ENCODE measurements at regions not wholly inside any gene's neighbourhood (a gene's known extent, or its start where the extent isn't known, plus 50 kb on each side); places are given as distances from the start of the nearest gene placed in this dataset.
"Not testable (repeated sequence)": the region's sequence is repeated elsewhere in the genome, so short reads cannot be mapped to it uniquely, and the experiment has no call there.

DNA sequence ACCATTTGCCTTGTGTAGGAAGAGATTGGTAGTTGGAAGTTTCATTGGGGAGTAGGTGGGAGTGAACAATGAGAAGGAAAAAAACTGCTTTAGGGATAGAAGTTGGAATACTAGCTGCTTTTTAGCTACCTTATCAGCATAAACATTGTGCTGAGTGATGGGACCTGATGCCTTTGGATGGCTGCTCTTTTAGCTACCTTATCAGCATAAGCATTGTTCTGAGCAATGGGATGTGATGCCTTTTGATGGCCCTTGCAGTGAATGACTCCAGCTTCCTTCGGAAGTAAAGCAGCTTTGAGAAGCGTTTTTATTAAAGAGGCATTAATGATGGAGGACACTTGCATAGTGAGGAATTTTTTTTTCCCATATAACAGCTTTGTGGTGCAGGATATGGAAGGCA lies 168.2 kb upstream of the NLGN4Y start:
- no peak for DNase-seq

DNA sequence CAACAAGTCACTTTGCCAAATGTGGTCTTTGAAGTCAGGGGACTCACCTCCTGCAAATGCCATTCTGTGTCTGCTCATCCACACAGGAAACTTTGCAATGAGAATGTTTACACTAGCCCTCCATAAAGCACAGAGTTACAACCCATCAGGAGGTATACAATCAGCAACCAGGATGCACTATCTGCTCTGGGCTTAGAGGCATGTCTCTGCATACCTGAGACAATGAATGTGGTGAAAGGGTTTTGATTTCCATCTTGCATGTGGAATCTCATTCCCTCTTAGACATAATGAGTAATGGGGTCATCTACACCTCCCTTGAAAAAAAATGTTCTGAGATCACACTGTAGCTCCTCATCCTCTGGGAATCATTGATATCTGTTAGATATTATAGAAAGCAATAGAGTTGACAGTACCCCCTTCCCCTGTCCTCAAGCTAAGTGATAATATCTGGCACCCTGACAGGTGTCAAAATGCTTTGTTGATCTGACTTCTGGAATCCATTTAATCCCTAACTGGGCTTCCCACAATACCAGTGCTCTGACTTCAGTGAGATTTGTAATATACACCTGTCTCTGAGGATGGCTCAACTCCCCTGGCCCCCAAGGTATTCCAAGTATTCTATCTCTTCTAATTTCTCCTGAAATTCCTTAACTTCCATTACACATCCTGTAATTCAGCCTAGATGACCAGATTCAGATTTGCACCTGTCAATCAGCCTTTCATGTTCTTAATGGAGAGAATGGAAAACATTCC lies 163.4 kb upstream of the NLGN4Y start:
- DNase-seq, result no peak

DNA sequence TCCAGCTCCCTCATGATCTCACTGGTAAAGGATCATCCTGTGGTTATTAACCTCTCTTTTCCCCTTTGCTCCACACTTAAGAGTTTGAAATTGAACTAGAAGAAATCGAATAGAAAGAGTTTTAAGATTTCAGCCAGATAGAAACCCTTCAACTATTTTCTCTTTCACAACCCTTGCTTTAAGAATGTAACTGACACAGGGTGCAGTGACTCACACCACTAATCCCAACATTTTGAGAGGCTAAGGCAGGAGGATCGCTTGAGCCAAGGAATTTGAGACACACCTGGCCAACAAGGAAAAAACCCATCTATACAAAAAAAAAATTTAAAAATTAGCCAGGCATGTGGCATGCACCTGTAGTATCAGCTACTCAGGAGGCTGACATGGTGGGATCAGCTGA lies 150.7 kb upstream of the NLGN4Y start:
- DNase-seq, result no peak

DNA sequence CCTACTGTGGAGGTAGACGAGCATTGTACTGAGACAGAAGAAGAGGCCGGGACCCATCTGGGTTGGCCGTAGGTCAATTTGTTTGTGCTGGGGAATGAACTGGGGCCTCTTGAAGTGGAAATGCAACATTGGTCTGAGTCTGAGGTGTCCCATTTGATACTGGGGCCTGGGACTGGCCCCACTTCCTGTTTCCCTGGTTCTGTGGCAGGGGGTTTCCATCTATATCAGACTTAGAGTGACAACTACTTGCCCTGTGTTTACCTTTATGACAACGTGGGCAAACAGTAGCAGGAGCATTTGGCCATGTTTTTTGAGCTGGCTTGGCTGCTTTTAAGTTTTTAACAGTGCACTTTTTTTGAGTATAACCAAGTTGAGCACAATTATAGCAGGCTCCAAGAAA lies 146.1 kb upstream of the NLGN4Y start:
- no peak for DNase-seq

DNA sequence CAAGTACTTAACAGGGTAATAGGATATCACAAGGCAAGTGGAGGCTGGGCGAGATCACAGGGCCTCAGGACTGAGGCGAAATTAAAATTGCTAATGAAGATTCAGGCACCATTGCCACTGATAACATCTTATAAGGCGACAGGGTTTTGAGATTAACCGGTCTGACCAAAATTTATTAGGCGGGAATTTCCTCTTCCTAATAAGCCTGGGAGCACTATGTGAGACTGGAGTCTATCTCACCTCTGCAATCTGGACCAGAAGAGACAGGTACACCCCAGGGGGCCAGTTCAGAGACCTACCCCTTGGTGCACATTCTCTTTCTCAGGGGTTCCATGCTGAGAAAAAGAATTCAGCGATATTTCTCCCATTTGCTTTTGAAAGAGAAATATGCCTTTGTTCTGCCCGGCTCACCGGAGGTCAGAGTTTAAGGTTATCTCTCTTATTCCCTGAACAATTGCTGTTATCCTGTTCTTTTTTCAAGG lies 113.7 kb upstream of the NLGN4Y start:
- not testable (repeated sequence) for DNase-seq

DNA sequence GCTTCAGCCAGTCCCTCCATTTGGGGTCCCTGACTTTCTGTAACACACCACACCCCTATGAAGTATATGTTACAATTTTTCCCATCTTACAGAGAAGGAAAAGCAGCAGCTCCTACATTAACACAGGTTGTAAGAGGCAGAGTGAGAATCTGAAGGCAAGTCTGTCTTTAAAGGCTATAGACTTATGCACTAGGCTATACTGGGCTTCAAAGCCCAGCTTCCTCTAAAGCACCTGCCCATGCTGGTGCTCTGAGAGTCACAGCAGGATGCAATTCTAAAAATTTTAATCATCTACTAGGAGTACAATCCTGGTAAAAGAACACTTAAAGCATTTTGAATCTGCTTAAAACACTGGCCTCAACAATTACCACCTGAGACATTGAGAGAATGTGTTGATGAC lies 113.0 kb upstream of the NLGN4Y start:
- DNase-seq, result no peak

DNA sequence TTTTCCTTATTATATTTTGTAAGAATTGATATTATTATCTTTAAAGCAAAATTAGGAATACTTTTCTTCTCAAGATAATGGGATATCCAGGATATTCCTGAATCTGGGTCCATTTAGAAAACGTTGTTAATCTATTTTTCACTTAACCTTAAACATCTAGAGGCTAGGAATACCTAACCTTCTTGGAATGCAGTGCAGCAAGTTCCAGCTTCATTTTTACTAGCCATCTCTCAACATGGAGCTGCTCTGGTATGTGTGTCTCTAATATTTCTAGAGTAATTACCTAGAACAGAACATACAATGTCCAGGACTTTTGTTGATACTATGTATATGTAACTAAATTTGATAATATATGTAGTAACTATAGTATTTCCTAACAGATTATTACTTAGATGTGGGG lies 87.8 kb upstream of the NLGN4Y start:
- no peak for DNase-seq

DNA sequence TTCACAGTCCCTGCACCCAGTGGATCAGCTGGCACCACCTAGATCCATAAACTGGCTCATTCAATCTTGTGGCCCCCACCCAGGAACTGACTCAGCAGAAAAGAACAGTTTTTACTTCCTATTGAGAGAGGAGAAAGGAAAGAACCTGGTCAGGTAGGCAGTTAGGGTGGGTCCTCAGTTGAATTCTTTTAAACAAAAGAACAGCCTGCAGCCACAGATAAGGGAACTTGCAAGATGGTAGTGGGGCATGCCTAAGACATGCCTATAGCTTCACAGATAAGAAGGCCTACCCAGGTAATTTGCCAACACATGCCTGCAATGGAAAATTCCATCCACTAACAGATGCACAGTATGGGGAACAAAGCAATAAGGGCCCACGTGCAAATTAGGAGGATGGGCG lies 86.7 kb upstream of the NLGN4Y start:
- DNase-seq, result no peak

DNA sequence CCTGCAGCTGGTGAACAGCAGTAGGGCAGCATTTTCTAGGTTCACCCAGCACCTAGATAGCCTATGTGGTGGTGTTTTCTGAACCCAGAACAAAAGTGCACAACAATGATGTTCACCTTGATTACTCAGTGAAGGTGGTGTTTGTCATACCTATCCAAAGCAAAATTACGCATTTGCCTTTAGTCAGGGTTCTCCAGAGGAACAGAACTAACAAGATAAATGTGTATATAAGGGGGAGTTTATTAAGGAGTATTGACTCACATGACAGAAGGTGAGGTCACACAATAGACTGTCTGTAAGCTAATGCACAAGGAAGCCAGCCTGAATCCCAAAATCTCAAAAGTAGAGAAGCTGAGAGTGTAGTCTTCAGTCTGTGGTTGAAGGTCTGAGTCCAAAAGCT lies 85.9 kb upstream of the NLGN4Y start:
- no peak for DNase-seq

DNA sequence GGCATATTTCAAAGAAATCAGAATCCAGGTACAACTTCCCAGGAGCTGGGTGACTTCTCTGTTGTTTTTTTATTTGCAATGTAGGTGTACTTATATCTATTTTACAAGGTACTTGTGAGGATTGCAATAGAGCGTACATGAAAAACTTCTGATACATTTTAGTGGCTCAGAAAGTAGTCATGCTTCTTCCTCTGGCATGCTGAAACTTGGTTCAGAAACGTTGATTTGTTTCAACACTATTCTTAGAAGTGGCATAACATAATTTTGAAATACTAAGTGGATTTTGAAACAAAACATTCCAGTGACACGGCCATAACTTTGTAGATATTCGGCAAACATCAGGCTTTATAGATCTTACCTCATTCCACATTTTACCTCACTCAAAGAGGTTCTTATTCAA lies 79.8 kb upstream of the NLGN4Y start:
- no peak for DNase-seq

DNA sequence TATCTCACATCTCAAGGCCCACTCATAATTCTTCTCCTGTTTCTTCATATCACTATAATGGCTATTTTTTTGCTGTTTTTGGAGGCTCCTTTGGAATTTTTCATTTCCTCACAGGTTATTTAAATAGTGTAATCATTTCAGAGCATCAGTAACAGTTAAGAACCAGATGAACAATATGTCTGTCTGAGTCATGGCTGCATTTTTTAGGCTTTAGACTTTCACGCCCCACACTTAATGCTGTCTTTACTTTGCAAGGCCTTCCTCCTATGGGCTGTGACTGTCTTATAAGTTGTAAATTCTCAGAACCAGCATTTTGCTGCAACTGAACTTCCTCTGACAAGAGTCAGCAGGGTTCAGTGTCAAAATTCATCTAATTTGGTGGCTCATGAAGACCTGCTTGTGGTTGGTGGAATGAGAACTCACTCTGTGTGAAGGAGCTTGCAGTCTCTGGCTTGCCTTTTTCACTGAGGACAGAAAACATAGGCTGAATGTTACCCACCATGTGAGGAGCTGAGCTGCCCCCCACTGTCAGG lies 56.1 kb upstream of the NLGN4Y start:
- DNase-seq, result no peak

DNA sequence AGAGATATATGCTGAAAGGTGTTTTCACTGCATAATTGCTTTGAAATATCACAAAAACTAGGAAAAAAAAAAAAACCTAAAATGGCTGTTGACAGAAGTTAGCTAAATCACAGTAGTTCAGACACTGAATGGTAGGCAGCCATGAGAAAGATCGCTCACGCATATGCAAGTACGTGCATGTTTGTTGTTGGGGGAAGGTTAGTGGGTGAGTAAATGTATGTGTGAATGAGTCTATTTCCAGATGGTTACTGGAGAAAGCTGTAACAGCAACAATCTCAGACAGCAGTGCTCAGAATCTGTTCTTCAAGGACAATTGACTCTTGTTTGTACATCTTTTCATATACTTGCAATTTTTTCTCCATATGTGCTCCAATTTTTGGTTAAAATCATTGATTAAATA lies 51.9 kb upstream of the NLGN4Y start:
- no peak for DNase-seq

DNA sequence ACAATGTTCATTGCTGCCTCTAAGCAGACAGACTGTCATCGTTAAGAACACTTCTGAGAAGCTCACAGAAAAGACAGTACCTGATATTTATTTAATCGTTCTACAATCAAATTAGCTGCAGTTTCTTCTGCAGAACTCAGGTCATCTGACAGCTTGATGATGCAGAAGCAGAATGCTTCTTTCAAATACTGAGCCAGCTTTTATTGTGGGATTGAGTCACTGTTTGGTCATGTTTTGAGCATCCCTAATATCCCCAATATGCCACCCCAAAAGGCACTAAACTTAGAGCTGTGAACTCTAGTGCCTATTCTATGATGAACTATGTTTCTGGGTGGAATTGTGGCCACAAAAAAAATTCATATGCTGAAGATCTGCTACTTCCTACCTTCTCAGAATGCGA lies 51.0 kb upstream of the NLGN4Y start:
- no peak for DNase-seq
